ENCODE measurements at regions not wholly inside any gene's neighbourhood (a gene's known extent, or its start where the extent isn't known, plus 50 kb on each side); places are given as distances from the start of the nearest gene placed in this dataset.

DNA sequence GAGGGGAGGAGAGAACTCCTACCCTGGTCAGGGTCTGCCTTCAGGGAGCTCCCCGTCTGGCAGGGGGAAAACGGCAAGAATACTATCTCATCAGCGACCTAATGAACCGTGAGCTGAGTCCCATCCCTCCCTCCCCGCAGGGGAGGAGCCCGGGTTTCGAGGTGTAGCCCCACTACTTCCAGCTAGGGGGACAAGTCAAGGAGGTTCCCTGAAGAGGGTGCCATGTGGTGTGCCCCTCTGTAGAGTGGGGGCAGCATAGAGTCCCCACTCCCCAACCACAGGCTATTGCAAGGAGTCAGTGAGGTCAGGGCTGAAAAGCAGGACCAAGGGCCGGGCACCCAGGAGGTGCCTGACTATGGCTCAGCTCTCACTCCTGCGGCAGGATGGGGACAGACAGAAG is 50.9 kb upstream of the RXRA start:
- TF ChIP-seq, protein P1, sequence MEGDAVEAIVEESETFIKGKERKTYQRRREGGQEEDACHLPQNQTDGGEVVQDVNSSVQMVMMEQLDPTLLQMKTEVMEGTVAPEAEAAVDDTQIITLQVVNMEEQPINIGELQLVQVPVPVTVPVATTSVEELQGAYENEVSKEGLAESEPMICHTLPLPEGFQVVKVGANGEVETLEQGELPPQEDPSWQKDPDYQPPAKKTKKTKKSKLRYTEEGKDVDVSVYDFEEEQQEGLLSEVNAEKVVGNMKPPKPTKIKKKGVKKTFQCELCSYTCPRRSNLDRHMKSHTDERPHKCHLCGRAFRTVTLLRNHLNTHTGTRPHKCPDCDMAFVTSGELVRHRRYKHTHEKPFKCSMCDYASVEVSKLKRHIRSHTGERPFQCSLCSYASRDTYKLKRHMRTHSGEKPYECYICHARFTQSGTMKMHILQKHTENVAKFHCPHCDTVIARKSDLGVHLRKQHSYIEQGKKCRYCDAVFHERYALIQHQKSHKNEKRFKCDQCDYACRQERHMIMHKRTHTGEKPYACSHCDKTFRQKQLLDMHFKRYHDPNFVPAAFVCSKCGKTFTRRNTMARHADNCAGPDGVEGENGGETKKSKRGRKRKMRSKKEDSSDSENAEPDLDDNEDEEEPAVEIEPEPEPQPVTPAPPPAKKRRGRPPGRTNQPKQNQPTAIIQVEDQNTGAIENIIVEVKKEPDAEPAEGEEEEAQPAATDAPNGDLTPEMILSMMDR (IDR thresholded peaks at IDR 0.05; ENCODE audit: low read depth, low read length): peak; percentile 22
- TF ChIP-seq, protein P2, sequence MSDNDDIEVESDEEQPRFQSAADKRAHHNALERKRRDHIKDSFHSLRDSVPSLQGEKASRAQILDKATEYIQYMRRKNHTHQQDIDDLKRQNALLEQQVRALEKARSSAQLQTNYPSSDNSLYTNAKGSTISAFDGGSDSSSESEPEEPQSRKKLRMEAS (IDR thresholded peaks at IDR 0.05; ENCODE audit: low read depth, low read length): no peak
- no peak for TF ChIP-seq MYC (IDR thresholded peaks at IDR 0.05; ENCODE audit: low read depth, low read length)
- no peak for TF ChIP-seq POLR2A (IDR thresholded peaks at IDR 0.05; ENCODE audit: extremely low read depth, insufficient read length)
